ENCODE measurements at regions not wholly inside any gene's neighbourhood (a gene's known extent, or its start where the extent isn't known, plus 50 kb on each side); places are given as distances from the start of the nearest gene placed in this dataset.
"Not testable (repeated sequence)": the region's sequence is repeated elsewhere in the genome, so short reads cannot be mapped to it uniquely, and the experiment has no call there.

GRCh38 chr9:2277133-2277532 is 262.0 kb downstream of the SMARCA2 start:
- in situ Hi-C loops (cut with MboI); H4K20me1 ChIP-seq (replicated peaks; ENCODE audit: control insufficient read depth, insufficient read depth, low read length); H3K36me3 ChIP-seq (ENCODE audit: control insufficient read depth, insufficient read depth, low read length); H3K9ac ChIP-seq (ENCODE audit: insufficient read depth in 1 of 2, low read depth in 2 of 2, low read length in 2 of 2); CTCF ChIA-PET (ENCODE audit: low intra/inter-chr PET ratio); H2AFZ ChIP-seq (ENCODE audit: low read depth, low read length); H3K79me2 ChIP-seq (ENCODE audit: control insufficient read depth, insufficient read depth, low read length); intact Hi-C loops (cut with micrococcal nuclease); H3K27me3 ChIP-seq (ENCODE audit: control insufficient read depth in 2 of 2, insufficient read depth in 2 of 2, low read length in 2 of 2); BruUV-seq (replicated peaks); DNase-seq (ENCODE audit: extremely low read depth in 1 of 4, low spot score in 3 of 4); H3K4me2 ChIP-seq (ENCODE audit: insufficient read depth, low read length); FAIRE-seq; H3K4me1 ChIP-seq (replicated peaks in 1 of 2; ENCODE audit: control insufficient read depth in 2 of 2, insufficient read depth in 2 of 2, low read length in 2 of 2); POLR2A ChIA-PET; H3K9me1 ChIP-seq (ENCODE audit: control insufficient read depth, insufficient read depth, low read length); H3K27ac ChIP-seq (ENCODE audit: extremely low read depth, low read depth, low read length); H3K4me3 ChIP-seq; H3K9me3 ChIP-seq (replicated peaks; ENCODE audit: control insufficient read depth, insufficient read depth, low read depth, low read length); ATAC-seq: not testable (repeated sequence)
- WGBS (ENCODE audit: insufficient coverage, low coverage, missing lambda C conversion rate), result 6% methylated on average over 2 of the region's 9 CpGs

GRCh38 chr9:2277644-2278043 is 262.5 kb downstream of the SMARCA2 start:
- H3K27ac ChIP-seq (ENCODE audit: extremely low read depth, low read depth, low read length); H3K36me3 ChIP-seq (ENCODE audit: control insufficient read depth, insufficient read depth, low read length); FAIRE-seq; ATAC-seq; POLR2A ChIA-PET; H3K9me3 ChIP-seq (replicated peaks; ENCODE audit: control insufficient read depth, insufficient read depth, low read depth, low read length); H4K20me1 ChIP-seq (replicated peaks; ENCODE audit: control insufficient read depth, insufficient read depth, low read length); H2AFZ ChIP-seq (ENCODE audit: low read depth, low read length); CTCF ChIA-PET (ENCODE audit: low intra/inter-chr PET ratio); H3K4me3 ChIP-seq; H3K4me2 ChIP-seq (ENCODE audit: insufficient read depth, low read length); H3K4me1 ChIP-seq (replicated peaks in 1 of 2; ENCODE audit: control insufficient read depth in 2 of 2, insufficient read depth in 2 of 2, low read length in 2 of 2); H3K79me2 ChIP-seq (ENCODE audit: control insufficient read depth, insufficient read depth, low read length); intact Hi-C loops (cut with micrococcal nuclease); BruUV-seq (replicated peaks); H3K27me3 ChIP-seq (ENCODE audit: control insufficient read depth in 2 of 2, insufficient read depth in 2 of 2, low read length in 2 of 2); in situ Hi-C loops (cut with MboI); DNase-seq (ENCODE audit: extremely low read depth in 1 of 4, low spot score in 3 of 4); H3K9me1 ChIP-seq (ENCODE audit: control insufficient read depth, insufficient read depth, low read length); H3K9ac ChIP-seq (ENCODE audit: insufficient read depth in 1 of 2, low read depth in 2 of 2, low read length in 2 of 2): not testable (repeated sequence)
- 0% methylated on average over 5 of the region's 12 CpGs for WGBS (ENCODE audit: insufficient coverage, low coverage, missing lambda C conversion rate)

- POLR2A ChIA-PET; H3K9me1 ChIP-seq (ENCODE audit: control insufficient read depth, insufficient read depth, low read length); CTCF ChIA-PET (ENCODE audit: low intra/inter-chr PET ratio); DNase-seq (ENCODE audit: extremely low read depth in 1 of 4, low spot score in 3 of 4); H3K9ac ChIP-seq (ENCODE audit: insufficient read depth in 1 of 2, low read depth in 2 of 2, low read length in 2 of 2); H4K20me1 ChIP-seq (replicated peaks; ENCODE audit: control insufficient read depth, insufficient read depth, low read length); FAIRE-seq; H3K9me3 ChIP-seq (replicated peaks; ENCODE audit: control insufficient read depth, insufficient read depth, low read depth, low read length); H3K4me1 ChIP-seq (replicated peaks in 1 of 2; ENCODE audit: control insufficient read depth in 2 of 2, insufficient read depth in 2 of 2, low read length in 2 of 2); H3K4me2 ChIP-seq (ENCODE audit: insufficient read depth, low read length); H3K36me3 ChIP-seq (ENCODE audit: control insufficient read depth, insufficient read depth, low read length); H3K4me3 ChIP-seq; H3K79me2 ChIP-seq (ENCODE audit: control insufficient read depth, insufficient read depth, low read length); BruUV-seq (replicated peaks); intact Hi-C loops (cut with micrococcal nuclease); in situ Hi-C loops (cut with MboI); H3K27me3 ChIP-seq (ENCODE audit: control insufficient read depth in 2 of 2, insufficient read depth in 2 of 2, low read length in 2 of 2); H2AFZ ChIP-seq (ENCODE audit: low read depth, low read length); H3K27ac ChIP-seq (ENCODE audit: extremely low read depth, low read depth, low read length); ATAC-seq: not testable (repeated sequence)
- 4% methylated on average over 8 of the region's 8 CpGs for WGBS (ENCODE audit: insufficient coverage, low coverage, missing lambda C conversion rate)
These were observed 264.0 kb downstream of the SMARCA2 start for GRCh38 chr9:2279138-2279537.
